Jurkat, Clone E6-1 (cell line): ENCODE measurements at regions not wholly inside any gene's neighbourhood (a gene's known extent, or its start where the extent isn't known, plus 50 kb on each side); places are given as distances from the start of the nearest gene placed in this dataset.
"Not testable (repeated sequence)": the region's sequence is repeated elsewhere in the genome, so short reads cannot be mapped to it uniquely, and the experiment has no call there.

Experiments
- DNase-seq: peaks from one replicate; pipeline ENCODE4 v3.0.0-alpha.2; 2011; ENCODE audit warnings: low read depth, low spot score
- H3K4me3 ChIP-seq: 2 replicates; pipeline ENCODE4 v1.5.1; 2011; ENCODE audit warnings: mild to moderate bottlenecking, low read length, control low read depth, moderate library complexity

DNA sequence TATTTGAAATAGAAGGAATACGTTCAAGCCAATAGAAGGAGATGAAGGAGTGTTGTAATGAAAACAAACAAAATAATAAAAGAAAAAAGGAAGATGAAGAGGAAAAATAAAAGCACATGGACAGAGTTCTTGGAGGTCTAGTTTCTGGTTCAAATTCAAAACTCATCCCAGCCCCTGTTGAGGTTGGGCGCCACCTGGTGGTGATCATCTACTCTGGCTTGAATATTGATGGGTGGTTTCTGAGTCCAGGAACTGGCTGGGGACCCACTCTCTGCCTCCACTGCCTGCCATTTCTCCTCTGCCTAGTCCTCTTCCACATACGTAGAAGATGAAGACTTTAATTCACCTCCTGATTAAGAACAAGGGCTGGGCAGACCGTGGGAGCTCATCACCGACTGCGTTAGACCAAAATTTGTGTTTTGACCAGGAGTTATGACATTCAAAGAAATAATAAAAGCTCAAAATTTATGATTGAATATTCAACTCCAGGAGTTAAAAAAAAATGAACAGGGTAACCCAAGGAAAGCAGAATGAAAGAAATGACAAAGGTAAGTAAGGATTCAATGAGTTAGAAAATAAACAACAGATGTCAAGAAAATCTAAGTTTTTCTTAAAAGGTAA is 99.0 kb upstream of the SLC1A3 start:
- peak; percentile 49 for DNase-seq

DNA sequence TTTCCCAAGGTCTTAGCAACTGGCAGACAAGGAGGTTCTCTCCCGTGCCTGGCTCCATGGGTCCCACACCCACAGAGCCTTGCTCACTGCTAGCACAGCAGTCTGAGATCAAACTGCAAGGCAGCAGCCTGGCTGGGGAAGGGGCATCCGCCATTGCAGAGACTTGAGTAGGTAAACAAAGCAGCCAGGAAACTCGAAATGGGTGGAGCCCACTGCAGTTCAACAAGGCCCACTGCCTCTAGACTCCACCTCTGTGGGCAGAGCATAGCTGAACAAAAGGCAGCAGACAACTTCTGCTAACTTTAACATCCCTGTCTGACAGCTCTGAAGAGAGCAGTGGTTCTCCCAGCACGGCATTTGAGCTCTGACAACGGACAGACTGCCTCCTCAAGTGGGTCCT is 98.1 kb upstream of the SLC1A3 start:
- DNase-seq: peak; percentile 15
- H3K4me3 ChIP-seq: not testable (repeated sequence)

More for the DNA sequence above, 99.0 kb upstream of the SLC1A3 start:
- H3K4me3 ChIP-seq: no peak overlapping the region

DNA sequence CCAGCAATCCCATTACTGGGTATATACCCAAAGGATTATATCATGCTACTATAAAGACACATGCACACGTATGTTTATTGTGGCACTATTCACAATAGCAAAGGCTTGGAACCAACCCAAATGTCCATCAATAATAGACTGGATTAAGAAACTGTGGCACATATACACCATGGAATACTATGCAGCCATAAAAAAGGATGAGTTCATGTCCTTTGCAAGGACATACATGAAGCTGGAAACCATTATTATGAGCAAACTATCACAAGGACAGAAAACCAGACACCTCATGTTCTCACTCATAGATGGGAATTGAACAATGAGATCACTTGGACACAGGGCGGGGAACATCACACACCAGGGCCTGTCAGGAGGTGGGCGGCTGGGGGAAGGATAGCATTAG is 92.8 kb upstream of the SLC1A3 start:
- DNase-seq, H3K4me3 ChIP-seq: not testable (repeated sequence)

DNA sequence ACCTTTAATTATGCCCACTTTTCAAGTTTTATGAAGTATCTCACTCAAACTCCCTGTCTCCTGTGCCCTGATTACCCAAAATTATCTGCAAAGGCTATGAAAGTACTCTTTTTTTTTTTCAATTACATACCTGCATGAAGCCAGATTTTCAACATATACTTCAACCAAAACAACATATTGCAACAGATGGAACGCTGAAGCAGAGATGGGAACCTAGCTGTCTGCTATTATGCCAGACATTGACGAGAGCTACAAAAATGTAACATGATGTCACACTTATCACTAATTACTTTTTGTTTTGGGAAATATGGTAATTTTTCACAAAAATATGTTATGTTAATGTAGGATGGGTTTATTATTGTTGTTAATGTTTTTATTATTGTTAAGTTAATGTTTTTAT is 86.5 kb upstream of the SLC1A3 start:
- no peak for DNase-seq
- H3K4me3 ChIP-seq: no peak overlapping the region

DNA sequence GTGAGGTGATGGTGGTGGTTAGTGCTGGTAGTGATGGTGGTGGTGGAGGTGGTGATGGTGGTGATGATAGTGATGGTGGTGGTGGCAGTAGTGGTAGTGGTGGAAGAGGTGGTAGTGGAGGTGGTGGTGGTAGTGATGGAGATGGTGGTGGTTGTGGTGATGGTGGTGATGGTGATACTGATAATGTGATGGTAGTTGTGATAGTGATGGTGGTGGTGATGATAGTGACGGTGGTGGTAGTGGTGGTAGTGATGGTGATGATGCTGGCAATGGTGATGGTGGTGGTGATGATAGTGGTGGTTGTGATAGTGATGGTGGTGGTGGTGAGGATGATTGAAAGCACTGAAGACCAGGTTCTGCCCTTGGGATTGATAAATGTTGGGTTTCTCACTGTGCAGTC is 85.2 kb upstream of the SLC1A3 start:
- H3K4me3 ChIP-seq: no peak overlapping the region
- DNase-seq: no peak

- no peak overlapping the region for H3K4me3 ChIP-seq
- no peak for DNase-seq
Measured at GRCh38 chr5:36521838-36522745, 84.3 kb upstream of the SLC1A3 start.

- no peak for DNase-seq
- no peak overlapping the region for H3K4me3 ChIP-seq
Measured at GRCh38 chr5:36522746-36523065, 83.7 kb upstream of the SLC1A3 start.

- no peak overlapping the region for H3K4me3 ChIP-seq
- DNase-seq: no peak
Measured at GRCh38 chr5:36523450-36523849, 83.0 kb upstream of the SLC1A3 start.

DNA sequence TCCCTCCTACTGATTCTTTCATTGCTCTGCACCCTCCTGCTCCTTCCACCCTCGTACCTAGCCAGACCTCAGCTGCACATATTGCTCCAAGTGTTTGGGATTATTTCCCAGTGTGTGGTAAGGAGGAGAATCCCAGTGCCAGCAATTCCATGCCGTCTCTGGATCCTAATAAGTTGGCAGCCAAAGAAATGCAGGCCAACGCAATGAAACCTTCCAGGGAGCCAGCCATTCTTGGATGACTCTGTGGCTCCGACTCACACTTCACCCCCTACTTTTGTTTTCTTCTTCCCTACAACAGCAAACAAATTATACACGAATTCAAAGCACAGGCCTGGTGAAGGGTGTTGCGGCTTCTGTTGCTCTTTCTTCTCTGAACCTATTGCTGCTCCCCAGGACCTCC is 82.5 kb upstream of the SLC1A3 start:
- H3K4me3 ChIP-seq: no peak overlapping the region
- no peak for DNase-seq

- no peak for DNase-seq
- no peak overlapping the region for H3K4me3 ChIP-seq
Measured at GRCh38 chr5:36526537-36526936, 79.9 kb upstream of the SLC1A3 start.

DNA sequence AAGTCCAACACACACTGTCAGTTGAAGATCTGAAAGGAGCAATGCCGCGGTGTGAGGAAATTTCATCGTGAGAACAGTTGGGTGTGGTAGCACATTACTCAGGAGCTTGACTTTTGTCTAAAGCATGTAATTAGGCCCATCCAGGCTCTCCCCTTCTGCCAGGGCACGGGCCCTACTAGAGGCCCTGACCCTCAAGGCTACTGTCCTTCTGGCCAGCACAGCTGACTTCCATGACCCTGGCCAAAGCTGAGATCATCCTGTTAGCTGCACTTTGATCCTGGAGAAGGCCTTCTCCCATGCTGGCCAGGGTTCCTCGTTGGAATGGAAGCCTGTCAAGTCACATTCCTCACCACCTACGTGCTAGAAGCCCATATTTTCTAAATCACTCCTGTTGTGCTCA is 77.8 kb upstream of the SLC1A3 start:
- no peak overlapping the region for H3K4me3 ChIP-seq
- no peak for DNase-seq

- H3K4me3 ChIP-seq: no peak overlapping the region
Measured at GRCh38 chr5:36529142-36529541, 77.3 kb upstream of the SLC1A3 start.

DNA sequence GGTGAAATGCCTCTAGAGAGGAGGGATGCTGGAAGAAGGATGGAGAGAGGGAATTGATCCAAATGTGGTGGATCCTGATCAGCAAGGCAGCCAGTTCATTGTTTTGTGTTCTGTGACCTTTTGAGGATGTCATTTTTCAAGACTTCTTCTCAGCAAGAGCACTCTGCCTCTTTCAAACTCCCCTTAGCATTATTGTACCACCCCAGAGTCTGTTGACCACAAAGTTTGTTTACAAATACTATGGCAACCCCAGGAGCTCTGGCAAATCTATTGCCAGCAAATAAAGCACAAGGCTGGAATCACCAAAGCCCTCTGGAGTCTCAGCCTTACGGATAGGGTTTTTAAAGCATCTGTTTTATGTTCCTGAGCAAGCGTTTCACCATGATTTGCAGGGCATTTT is 76.2 kb upstream of the SLC1A3 start:
- no peak overlapping the region for H3K4me3 ChIP-seq
- DNase-seq: no peak

More at GRCh38 chr5:36529142-36529541, 77.3 kb upstream of the SLC1A3 start:
- no peak for DNase-seq

GRCh38 chr5:36531401-36531800 is 75.0 kb upstream of the SLC1A3 start:
- no peak for DNase-seq
- H3K4me3 ChIP-seq: no peak overlapping the region

GRCh38 chr5:36535378-36535777 is 71.0 kb upstream of the SLC1A3 start:
- no peak overlapping the region for H3K4me3 ChIP-seq
- no peak for DNase-seq

- H3K4me3 ChIP-seq: no peak overlapping the region
- no peak for DNase-seq
Measured at GRCh38 chr5:36535859-36536615, 70.4 kb upstream of the SLC1A3 start.

GRCh38 chr5:36536616-36537005 is 69.8 kb upstream of the SLC1A3 start:
- no peak for DNase-seq
- H3K4me3 ChIP-seq: no peak overlapping the region

DNA sequence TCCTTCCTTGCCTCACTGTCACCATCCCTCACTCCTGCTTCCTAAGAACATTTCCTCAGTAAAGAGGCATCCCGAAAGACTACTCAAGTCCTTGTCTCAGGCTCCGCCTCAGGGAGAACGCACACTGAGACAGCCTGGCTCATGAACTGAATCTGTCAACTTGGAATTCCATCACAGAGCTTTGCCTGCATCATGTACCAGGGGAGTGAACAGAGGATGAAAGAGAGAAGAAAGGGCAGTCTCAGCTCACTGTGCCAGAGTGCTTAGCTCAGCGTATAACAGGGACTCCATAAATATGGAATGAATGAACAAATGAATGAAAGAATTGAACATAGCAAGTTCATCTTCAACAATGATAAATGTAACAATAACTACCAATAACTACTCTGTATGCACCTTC is 68.7 kb upstream of the SLC1A3 start:
- H3K4me3 ChIP-seq: no peak overlapping the region
- no peak for DNase-seq

DNA sequence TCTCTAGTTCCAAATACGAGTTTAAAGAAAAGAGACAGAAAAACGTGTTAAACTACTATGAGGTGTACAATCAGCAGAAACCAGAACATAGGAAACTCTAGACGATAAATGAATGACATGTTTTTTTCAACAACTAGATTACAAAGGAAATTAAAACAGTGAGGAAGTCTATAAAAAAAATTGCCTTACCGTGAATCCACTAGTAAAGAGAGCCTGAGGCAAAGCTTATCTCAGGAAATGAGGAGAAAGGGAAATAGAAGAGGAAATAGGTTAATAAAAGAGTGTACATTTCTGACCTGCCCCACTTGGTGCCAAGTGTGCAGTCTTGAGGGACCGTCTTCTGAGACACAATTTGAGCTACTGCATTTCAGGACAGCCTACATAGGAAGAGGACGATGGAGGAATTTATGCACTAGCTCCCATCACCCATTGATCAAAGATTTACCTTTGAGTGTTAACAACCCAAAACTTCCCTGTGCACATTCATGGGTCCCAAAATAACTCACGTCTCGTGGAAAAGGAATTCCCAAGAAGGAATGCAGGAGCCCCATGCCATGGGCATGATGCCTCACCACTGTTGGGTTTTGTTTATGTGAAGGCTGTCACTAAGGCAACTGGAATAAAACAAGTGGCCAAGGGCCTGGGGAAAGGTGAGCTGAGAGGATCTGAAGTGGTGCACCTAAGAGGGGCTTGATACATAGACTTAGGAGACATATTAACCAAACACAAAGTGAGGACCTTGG is 53.6 kb upstream of the SLC1A3 start:
- DNase-seq: no peak
- no peak overlapping the region for H3K4me3 ChIP-seq
